ENCODE measurements at regions not wholly inside any gene's neighbourhood (a gene's known extent, or its start where the extent isn't known, plus 50 kb on each side); places are given as distances from the start of the nearest gene placed in this dataset.

- no peak overlapping the region for H2AFZ ChIP-seq (ENCODE audit: low read depth)
- TF ChIP-seq CTCF (conservative IDR thresholded peaks at IDR 0.05; ENCODE audit: low read depth, low read length): no peak
- no peak overlapping the region for H3K9ac ChIP-seq
- H3K4me2 ChIP-seq: no peak overlapping the region; the same call in 1 of the 2 replicates
- no peak overlapping the region for H3K4me3 ChIP-seq (IDR thresholded peaks at IDR 0.05; ENCODE audit: insufficient read depth, low read depth, low read length)
- H3K79me2 ChIP-seq (ENCODE audit: insufficient read depth, low read depth): no peaks in the 10 kb centered on the region
- H3K36me3 ChIP-seq (ENCODE audit: insufficient read depth): no peaks in the 10 kb centered on the region
- no peaks in the 10 kb centered on the region for H3K27me3 ChIP-seq (ENCODE audit: insufficient read depth, low read depth)
- no peak overlapping the region for H3K27ac ChIP-seq
- peaks cover 20% of the 10 kb centered on the region for H3K4me1 ChIP-seq (ENCODE audit: low read depth, poor library complexity, severe bottlenecking)
- no peaks in the 10 kb centered on the region for H4K20me1 ChIP-seq (ENCODE audit: insufficient read depth)
These were observed 187.3 kb upstream of the MCHR2 start for GRCh38 chr6:100181309-100181708.

- Histone ChIP-seq H3K27me3 (ENCODE audit: insufficient read depth, low read depth) (no peaks in the 10 kb centered on the region), H2AFZ (ENCODE audit: low read depth) (no peak overlapping the region), H3K79me2 (ENCODE audit: insufficient read depth, low read depth) (no peaks in the 10 kb centered on the region), H3K4me2 (no peak overlapping the region), H4K20me1 (ENCODE audit: insufficient read depth) (no peaks in the 10 kb centered on the region), H3K4me3 (IDR thresholded peaks at IDR 0.05; ENCODE audit: insufficient read depth, low read depth, low read length) (no peak overlapping the region), H3K27ac (no peak overlapping the region), H3K36me3 (ENCODE audit: insufficient read depth) (no peaks in the 10 kb centered on the region), H3K4me1 (ENCODE audit: low read depth, poor library complexity, severe bottlenecking) (peaks cover 35% of the 10 kb centered on the region), H3K9ac (no peak overlapping the region)
- TF ChIP-seq CTCF (conservative IDR thresholded peaks at IDR 0.05; ENCODE audit: low read depth, low read length): no peak
These were observed 185.6 kb upstream of the MCHR2 start for GRCh38 chr6:100179576-100179975.

- H2AFZ ChIP-seq (ENCODE audit: low read depth): no peak overlapping the region
- no peak overlapping the region for H3K27ac ChIP-seq
- no peak overlapping the region for H3K9ac ChIP-seq
- H3K36me3 ChIP-seq (ENCODE audit: insufficient read depth): no peaks in the 10 kb centered on the region
- H3K27me3 ChIP-seq (ENCODE audit: insufficient read depth, low read depth): no peaks in the 10 kb centered on the region
- H4K20me1 ChIP-seq (ENCODE audit: insufficient read depth): no peaks in the 10 kb centered on the region
- H3K79me2 ChIP-seq (ENCODE audit: insufficient read depth, low read depth): no peaks in the 10 kb centered on the region
- H3K4me2 ChIP-seq: no peak overlapping the region
- H3K4me1 ChIP-seq (ENCODE audit: low read depth, poor library complexity, severe bottlenecking): peaks cover 52% of the 10 kb centered on the region
- no peak for TF ChIP-seq CTCF (conservative IDR thresholded peaks at IDR 0.05; ENCODE audit: low read depth, low read length)
- no peak overlapping the region for H3K4me3 ChIP-seq (IDR thresholded peaks at IDR 0.05; ENCODE audit: insufficient read depth, low read depth, low read length)
These were observed 183.9 kb upstream of the MCHR2 start for GRCh38 chr6:100177956-100178355.

GRCh38 chr6:100176951-100177710 is 183.1 kb upstream of the MCHR2 start:
- H3K79me2 ChIP-seq (ENCODE audit: insufficient read depth, low read depth): no peaks in the 10 kb centered on the region
- H3K4me3 ChIP-seq (IDR thresholded peaks at IDR 0.05; ENCODE audit: insufficient read depth, low read depth, low read length): no peak overlapping the region
- peak overlapping the region; percentile 19; the same call in 1 of the 2 replicates for H3K27ac ChIP-seq
- no peak overlapping the region; the same call in 1 of the 2 replicates for H2AFZ ChIP-seq (ENCODE audit: low read depth)
- no peak; the same call in 1 of the 2 replicates for TF ChIP-seq CTCF (conservative IDR thresholded peaks at IDR 0.05; ENCODE audit: low read depth, low read length)
- no peaks in the 10 kb centered on the region for H4K20me1 ChIP-seq (ENCODE audit: insufficient read depth)
- no peak overlapping the region for H3K9ac ChIP-seq
- H3K4me2 ChIP-seq: peak overlapping the region; percentile 50; the same call in 1 of the 2 replicates
- no peaks in the 10 kb centered on the region for H3K36me3 ChIP-seq (ENCODE audit: insufficient read depth)
- H3K27me3 ChIP-seq (ENCODE audit: insufficient read depth, low read depth): no peaks in the 10 kb centered on the region
- H3K4me1 ChIP-seq (ENCODE audit: low read depth, poor library complexity, severe bottlenecking): peaks cover 60% of the 10 kb centered on the region

Measured in KMS-11 (cell line).